ENCODE measurements at regions not wholly inside any gene's neighbourhood (a gene's known extent, or its start where the extent isn't known, plus 50 kb on each side); places are given as distances from the start of the nearest gene placed in this dataset.
A peak's percentile ranks its signal among the peaks of the same experiment; 100 is the strongest.

- TF ChIP-seq POLR2AphosphoS5 (IDR thresholded peaks at IDR 0.05; ENCODE audit: low read depth, low read length), result peak; percentile 98
- TF ChIP-seq TAF1 (IDR thresholded peaks at IDR 0.05; ENCODE audit: low read depth, low read length), result peak; percentile 90
- TF ChIP-seq KDM5A (IDR thresholded peaks at IDR 0.05; ENCODE audit: low read length), result peak; percentile 85
- peak; percentile 75 for TF ChIP-seq BRCA1 (IDR thresholded peaks at IDR 0.05; ENCODE audit: low read depth, low read length)
- TF ChIP-seq SP1 (IDR thresholded peaks at IDR 0.05; ENCODE audit: low read depth, low read length), result peak; percentile 87; the same call in 1 of the 2 replicates
- peak; percentile 66; the same call in 1 of the 2 replicates for TF ChIP-seq E2F6 (IDR thresholded peaks at IDR 0.05)
- peak; percentile 79 for TF ChIP-seq YY1 (IDR thresholded peaks at IDR 0.05; ENCODE audit: low read depth, low read length)
- TF ChIP-seq TAF7 (optimal IDR thresholded peaks at IDR 0.05; ENCODE audit: borderline replicate concordance, low read depth, low read length), result peak; percentile 54
- peak; percentile 78; the same call in 1 of the 2 replicates for TF ChIP-seq MAFK (IDR thresholded peaks at IDR 0.05; ENCODE audit: low read depth, low read length)
- peak; percentile 92 to 95 for TF ChIP-seq POLR2A (IDR thresholded peaks at IDR 0.05; ENCODE audit: control extremely low read depth in 1 of 2, low read depth in 2 of 2, low read length in 2 of 2)
- TF ChIP-seq RFX5 (IDR thresholded peaks at IDR 0.05; ENCODE audit: borderline replicate concordance, low read depth, low read length), result peak; percentile 8; the same call in 1 of the 2 replicates
- peak in 1 of 2 experiments; percentile 35; a peak in 2 of 4 replicates for TF ChIP-seq RAD21 (IDR thresholded peaks at IDR 0.05 in 1 of 2, conservative IDR thresholded peaks at IDR 0.05 in 1 of 2; ENCODE audit: low read depth in 2 of 2, low read length in 2 of 2)
- TF ChIP-seq CTCF (IDR thresholded peaks at IDR 0.05; ENCODE audit: control extremely low read depth in 1 of 3, insufficient read depth in 1 of 3, low read depth in 1 of 3, low read length in 3 of 3), result peak; percentile 1 to 32 (median 28)
- peak; percentile 95 for TF ChIP-seq ATF3 (IDR thresholded peaks at IDR 0.05; ENCODE audit: insufficient read depth, low read depth, low read length)
- TF ChIP-seq MAX (IDR thresholded peaks at IDR 0.05), result peak; percentile 85
- peak; percentile 100 for TF ChIP-seq KDM4A (IDR thresholded peaks at IDR 0.05; ENCODE audit: low read depth, low read length, severe bottlenecking)
These were observed 92.2 kb upstream of the OR4F16 start (continued) for GRCh38 chr1:778451-779278.

All from H1 (cell line).